ENCODE measurements at regions not wholly inside any gene's neighbourhood (a gene's known extent, or its start where the extent isn't known, plus 50 kb on each side); places are given as distances from the start of the nearest gene placed in this dataset.
"Not testable (repeated sequence)": the region's sequence is repeated elsewhere in the genome, so short reads cannot be mapped to it uniquely, and the experiment has no call there.

DNA sequence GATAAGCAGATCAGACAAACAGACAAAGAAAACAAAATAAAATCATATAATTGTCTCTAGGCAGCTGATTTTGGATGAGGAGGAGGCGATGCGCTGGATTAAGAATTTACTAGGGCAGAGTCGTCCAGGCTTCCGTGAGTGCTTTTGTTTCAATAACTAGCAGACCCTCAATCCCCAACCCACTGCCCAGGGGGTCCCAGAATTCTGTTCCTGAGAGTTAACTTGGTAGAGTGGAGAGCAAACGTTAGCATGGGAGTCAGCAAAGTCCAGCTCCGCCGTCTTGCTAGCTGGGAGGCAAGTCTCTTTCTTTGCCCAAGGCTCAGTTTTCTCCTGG lies 95.5 kb upstream of the TBX5 start:
- no peak for DNase-seq (ENCODE audit: low read depth)

DNA sequence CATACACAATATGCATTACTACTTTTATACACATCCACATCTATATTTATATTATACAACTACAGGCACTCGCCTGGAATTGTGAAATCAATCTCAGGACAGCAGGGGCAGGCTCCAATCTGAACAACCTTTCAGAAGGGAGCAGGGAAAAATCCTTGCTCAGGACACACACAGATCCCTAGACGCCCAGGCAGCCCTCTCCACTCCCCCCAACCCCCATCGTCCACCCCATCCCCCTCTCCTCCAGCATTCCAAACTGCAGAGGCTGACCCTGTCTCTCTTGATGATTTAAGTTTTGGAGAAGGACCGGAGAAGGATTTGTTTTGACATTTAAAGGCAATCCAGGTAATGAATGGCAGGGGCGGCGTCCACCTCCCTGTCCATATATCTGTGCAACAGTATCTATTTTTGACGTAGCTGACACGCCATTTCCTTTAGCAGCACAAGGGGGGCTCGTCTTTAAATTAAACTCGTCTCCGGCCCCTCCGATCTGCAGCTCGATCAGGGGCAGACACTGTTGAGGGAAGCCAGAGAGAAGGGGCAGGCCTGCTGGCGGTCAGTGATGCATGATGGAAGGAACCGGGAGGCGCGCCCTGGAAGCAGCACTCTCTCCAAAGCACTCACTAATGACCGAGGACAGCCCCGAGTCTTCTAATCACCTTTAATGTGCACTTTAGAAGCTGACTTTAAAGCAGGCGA lies 95.0 kb upstream of the TBX5 start:
- no peak for DNase-seq (ENCODE audit: low read depth)

DNA sequence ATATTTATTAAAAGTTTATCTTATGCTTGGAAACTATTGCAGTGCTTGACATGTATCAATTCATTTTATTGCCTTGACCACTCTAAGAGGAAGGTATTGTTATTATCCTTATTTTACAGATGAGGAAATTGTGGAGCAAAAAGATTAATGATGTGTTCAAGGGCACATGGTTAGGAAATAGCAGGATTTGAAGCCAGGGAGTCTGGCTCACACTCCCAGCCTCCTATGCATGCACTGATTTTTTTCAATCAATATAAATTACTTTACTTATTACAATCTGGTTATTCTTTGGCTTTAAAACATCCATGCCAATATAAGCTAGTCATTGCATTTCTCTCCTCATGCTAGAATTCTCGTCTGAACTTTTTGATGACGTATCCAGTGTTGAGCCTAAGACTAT lies 94.2 kb upstream of the TBX5 start:
- no peak for DNase-seq (ENCODE audit: low read depth)

DNA sequence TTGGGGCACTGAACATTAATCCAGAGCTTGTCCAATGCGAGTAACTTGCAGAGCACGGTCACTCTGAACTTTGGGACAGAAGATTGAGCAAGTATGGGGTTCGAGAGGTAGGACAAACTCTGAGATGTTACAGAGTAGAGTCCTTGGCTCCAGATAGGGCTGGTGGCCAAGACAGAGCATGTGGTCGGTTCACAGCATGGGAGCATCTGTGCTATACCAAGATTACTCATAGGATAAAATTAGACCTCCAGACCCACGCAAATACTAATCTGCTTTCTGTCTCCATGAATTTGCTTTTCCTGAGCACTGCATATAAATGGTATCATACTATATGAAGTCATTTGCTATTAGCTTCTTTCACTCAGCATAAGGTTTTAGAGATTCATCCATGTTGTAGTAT lies 93.4 kb upstream of the TBX5 start:
- DNase-seq (ENCODE audit: low read depth) = no peak

DNA sequence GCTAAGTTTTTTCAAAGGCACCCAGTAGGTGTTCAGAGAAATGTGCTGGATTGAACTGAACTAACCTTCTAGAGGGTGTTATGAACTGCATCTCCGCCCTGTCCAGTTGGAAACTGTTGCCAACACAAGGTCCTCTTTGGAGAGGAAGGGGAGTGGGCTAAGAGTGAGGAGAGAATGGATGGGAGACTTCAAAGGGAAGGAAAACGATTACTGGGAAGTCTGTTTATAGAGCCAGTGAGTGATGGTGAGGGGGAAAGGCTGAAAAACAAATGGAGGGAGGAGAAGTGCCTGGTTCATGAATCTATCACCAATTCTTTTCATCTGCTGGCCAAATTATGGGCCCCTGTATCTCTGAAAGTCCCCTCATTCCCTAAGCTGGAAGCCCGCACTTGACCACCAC lies 86.0 kb upstream of the TBX5 start:
- DNase-seq (ENCODE audit: low read depth) = no peak

DNA sequence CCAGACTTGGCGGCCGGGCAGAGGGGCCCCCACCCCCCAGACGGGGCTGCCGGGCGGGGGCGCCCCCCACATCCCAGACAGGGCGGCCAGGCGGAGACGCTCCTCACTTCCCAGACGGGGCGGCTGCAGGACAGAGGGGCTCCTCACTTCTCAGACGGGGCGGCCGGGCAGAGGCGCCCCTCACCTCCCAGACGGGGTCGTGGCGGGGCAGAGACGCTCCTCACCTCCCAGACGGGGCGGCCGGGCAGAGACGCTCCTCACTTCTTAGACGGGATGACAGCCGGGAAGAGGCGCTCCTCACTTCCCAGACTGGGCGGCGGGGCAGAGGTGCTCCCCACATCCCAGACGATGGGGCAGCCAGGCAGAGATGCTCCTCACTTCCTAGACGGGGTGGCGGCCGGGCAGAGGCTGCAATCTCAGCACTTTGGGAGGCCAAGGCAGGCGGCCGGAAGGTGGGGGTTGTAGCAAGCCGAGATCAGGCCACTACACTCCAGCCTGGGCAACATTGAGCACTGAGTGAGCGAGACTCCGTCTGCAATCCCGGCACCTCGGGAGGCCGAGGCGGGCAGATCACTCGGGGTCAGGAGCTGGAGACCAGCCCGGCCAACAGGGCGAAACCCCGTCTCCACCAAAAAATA lies 79.0 kb upstream of the TBX5 start:
- DNase-seq (ENCODE audit: low read depth) = not testable (repeated sequence)

DNA sequence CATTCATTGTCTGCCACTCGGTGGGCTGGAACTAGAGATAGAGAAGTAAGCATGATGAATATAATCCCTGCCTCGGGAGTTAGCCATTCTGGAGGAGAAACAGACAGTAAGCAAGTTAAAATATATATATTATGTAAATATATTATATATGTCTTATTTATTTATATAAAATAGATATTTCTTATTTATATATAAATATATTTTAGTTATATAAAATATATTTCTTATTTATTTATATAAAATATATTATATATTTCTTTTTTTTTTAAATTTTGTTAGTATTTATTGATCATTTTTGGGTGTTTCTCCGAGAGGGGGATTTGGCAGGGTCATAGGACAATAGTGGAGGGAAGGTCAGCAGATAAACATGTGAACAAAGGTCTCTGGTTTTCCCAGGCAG lies 78.1 kb upstream of the TBX5 start:
- DNase-seq (ENCODE audit: low read depth) = no peak

DNA sequence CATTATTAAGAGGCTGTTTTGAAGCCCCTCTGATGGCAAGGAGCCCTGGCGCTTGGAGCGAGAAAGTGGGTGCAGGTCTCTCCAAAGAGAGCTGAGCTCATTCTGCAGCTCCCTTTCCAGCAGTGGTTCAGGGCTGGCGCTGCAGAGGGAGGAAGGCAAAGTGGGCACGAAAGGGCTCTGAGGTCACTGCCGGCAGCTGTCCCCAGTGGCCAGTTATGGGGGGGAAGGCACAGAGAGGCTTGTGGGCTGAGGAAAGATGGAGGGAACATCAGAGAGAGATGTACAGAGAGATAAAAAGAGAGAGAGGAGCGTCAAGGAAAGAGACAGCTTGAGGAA lies 75.2 kb upstream of the TBX5 start:
- DNase-seq (ENCODE audit: low read depth) = no peak

DNA sequence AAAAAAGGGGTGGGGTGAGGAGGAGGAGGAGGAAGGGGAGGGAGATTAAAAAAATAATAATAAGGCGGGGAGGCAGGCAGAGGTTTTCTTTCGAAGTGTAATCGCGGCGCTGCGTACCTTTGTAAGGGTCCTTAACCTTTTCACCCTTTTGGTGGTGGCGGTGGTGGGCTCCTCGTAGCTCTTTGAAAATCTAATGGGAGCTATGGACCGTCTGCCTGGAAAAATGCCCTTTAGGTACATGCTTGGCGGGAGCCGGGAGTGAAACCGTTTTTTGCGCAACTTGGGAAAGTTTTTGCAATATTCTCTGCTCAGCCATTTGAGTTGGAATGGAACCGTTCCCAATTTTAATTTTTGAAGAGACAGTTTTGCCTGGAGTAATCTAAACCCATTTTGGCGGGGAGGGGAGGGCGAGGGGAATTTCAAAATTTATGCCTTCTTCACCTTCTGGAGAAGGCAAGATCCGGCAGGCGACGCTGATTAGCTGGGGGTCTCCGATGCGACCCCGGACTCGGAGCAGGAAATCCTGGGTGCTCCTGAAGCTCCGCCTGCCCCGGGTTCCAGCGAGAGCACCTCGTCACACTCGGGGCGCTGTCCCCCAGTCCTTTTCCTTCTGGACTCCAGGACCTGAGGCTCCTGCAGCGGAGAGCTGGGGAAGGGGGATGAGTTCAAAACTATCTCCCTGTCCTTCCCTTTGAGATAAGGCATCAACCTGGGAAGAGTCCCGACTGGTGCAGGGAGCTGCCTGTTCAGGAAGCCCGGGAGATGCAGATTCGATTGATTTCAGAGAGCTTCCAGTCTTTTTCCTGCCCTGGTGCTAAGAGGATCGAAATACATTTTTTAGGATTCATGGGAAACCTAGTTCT lies 74.6 kb upstream of the TBX5 start:
- DNase-seq (ENCODE audit: low read depth) = peak; percentile 21

DNA sequence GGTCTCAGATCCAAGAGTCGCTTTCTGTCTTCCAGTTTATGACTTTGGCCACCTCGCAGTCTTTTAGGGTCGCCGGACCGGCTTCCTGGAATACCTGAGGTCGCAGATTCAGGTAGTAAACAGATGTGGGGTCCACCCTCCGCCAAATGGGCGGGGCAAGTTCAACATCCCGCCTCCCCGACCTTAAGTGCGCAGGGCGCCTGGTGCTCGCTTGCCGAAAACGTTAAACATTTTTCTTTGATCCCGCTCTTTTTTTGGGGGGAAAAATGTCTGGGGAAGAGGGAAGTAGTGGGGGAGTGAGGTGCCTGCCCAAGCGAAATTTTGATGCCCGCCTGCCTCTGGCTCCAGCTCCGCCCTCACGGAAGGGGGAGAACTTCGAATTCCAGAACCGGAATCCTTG lies 73.9 kb upstream of the TBX5 start:
- no peak for DNase-seq (ENCODE audit: low read depth)

DNA sequence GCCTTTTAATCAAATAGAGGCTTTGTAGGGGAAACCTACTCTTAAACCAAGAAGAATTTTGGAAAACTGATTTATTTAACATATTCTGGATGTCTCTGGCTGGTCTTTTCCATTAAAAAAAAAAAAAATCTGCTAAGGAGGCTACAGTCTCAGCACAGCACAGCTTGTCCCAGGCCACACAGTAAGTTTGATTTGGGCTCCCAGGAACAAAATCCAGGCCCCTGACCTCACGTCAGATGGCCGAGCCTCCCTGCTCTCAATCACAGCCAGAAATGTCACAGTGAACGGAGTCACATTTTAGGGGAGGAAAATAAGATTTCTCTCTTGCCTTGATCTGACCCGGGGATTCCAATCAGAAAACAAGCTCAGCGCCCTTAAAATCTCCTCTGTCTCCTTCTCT lies 72.9 kb upstream of the TBX5 start:
- DNase-seq (ENCODE audit: low read depth) = no peak

DNA sequence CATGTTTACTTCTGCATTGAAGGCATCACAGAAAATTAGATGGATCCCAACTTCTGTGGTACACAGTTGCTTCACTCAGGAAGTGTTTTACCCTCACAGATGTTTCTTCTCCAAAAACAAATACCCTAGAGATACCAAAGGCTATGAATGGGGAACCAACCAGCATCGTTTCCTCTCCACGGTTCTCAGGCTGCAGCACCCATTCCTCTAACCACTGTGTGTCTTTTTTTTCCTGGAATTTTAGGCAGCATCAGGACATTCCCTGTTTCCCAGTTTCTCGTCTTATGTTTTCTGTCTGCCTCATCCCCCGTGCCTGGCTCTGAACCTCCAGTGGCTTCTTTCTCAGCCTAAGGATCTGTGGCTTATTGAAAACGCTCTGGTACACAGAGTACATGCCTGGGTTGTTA lies 72.0 kb upstream of the TBX5 start:
- no peak for DNase-seq (ENCODE audit: low read depth)

DNA sequence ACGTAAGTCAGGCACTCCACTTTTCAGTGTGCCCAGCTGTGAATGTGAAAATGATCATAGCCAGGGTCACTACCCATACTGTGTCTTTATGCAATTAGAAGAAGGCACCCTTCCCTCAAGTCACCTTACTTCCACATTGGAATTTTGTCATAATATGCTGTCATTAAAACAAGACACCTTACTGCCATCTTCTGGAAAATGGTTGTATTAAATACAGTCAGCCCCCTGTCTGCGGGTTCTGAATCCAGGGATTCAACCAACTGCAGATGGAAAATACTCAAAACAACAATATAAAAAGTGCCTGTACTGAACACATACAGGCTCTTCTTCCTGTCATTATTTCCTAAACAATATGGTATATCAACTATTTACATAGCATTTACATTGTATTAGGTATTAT lies 70.2 kb upstream of the TBX5 start:
- peak; percentile 4 for DNase-seq (ENCODE audit: low read depth)

DNA sequence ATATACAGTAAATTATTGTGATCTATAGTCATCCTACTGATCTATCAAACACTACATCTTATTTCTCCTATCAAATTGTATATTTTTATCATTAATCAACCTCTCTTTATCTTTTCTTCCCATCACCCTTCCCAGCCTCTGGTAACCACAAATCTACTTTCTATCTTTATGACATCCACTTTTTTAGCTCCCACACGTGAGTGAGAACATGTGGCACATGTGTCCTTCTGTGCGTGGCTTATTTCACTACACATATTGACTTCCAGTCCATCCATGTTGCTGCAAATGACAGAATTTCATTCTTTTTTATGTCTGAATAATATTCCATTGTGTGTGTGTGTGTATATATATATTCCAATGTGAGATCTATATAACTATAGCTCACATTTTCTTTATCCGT lies 67.8 kb upstream of the TBX5 start:
- no peak for DNase-seq (ENCODE audit: low read depth)

DNA sequence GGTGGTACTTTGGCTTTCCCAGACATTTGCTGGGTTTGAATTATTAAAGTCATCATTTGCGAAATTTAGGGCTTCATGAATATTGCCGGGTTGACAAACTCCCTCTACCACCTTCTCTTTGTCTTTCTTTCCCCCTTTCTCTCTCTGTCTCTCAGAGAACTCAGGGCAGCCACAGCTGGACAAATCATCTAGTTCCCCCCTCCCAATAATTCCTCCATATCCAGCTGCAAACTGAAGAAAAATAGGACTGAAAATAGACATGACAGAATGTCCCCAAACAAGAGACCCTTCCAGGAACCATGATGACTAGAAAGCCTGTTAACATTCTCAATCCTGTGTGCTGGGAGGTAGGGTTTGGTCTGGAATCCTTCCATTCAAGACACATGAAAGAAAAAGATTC lies 67.1 kb upstream of the TBX5 start:
- no peak for DNase-seq (ENCODE audit: low read depth)

DNA sequence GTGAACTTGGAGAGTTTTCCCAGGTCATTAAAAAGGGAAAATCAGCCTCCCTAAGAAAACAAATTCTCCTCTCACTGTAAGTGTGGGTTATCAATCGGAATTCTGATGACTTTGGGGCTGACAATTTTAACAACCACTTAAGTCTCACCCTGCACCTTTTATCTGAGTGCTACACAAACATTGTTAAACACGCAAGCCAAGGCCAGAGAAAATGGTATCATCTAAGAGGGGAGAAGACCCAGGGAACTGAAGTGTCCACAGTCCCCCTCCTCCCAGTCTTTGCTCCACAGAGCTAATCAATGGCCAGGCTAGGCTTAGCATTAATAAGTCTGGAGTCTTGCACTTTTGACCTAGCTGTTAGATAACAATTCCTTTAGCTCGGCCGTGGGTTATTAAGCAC lies 51.7 kb upstream of the TBX5 start:
- DNase-seq (ENCODE audit: low read depth) = no peak

Measured in iris pigment epithelial cell (primary cell).